Kidney glomerular epithelial cell (primary cell): ENCODE measurements at regions not wholly inside any gene's neighbourhood (a gene's known extent, or its start where the extent isn't known, plus 50 kb on each side); places are given as distances from the start of the nearest gene placed in this dataset.

Source experiments
- DNase-seq: peaks from one replicate; lab custom pipeline; 2025; lab: John Stamatoyannopoulos, UW

GRCh38 chrX:125003746-125004446 is 315.8 kb upstream of the TEX13C start:
- no peak for DNase-seq

GRCh38 chrX:125004799-125005198 is 314.9 kb upstream of the TEX13C start:
- peak; percentile 3 for DNase-seq

GRCh38 chrX:125005863-125006262 is 313.8 kb upstream of the TEX13C start:
- DNase-seq: no peak

- no peak for DNase-seq
These were observed 313.0 kb upstream of the TEX13C start for GRCh38 chrX:125006704-125007103.

- no peak for DNase-seq
These were observed 307.1 kb upstream of the TEX13C start for GRCh38 chrX:125012585-125012984.

- DNase-seq: no peak
These were observed 290.5 kb upstream of the TEX13C start for GRCh38 chrX:125029131-125029530.
